Gastrocnemius medialis (tissue), 4 donors: ENCODE measurements at regions not wholly inside any gene's neighbourhood (a gene's known extent, or its start where the extent isn't known, plus 50 kb on each side); places are given as distances from the start of the nearest gene placed in this dataset.

Source experiments
- ATAC-seq, 2 donors: fragments of 150-250 bp; one replicate each; pipeline ENCODE4 v1.9.1; 2016
- DNase-seq, 2 donors: peaks; one replicate each; pipeline ENCODE4 v3.0.0-alpha.2; 2019
- H3K27ac ChIP-seq, 4 donors: fragments of 200-600 bp; sonication (generic); 1 replicate in 1 of 4; 2 replicates in 3 of 4; pipeline ENCODE4 v1.5.1; 2016 to 2018; ENCODE audit warnings: mild to moderate bottlenecking in 2 of 4, moderate library complexity in 1 of 4
- H3K27me3 ChIP-seq, 3 donors: fragments of 200-600 bp; sonication (generic) in 2 of 3; 1 replicate in 1 of 3; 2 replicates in 2 of 3; pipeline versions ENCODE4 v1.5.1 to v1.6.0; 2016 to 2019; ENCODE audit warnings: mild to moderate bottlenecking in 1 of 3, moderate library complexity in 1 of 3
- H3K36me3 ChIP-seq, 2 donors: fragments of 200-600 bp; sonication (generic) in 1 of 2; one replicate each; pipeline ENCODE4 v1.5.1; 2017 to 2018
- H3K4me1 ChIP-seq, 2 donors: fragments of 200-600 bp; sonication (generic) in 1 of 2; one replicate each; pipeline ENCODE4 v1.5.1; 2016 to 2017; ENCODE audit warnings: mild to moderate bottlenecking in 2 of 2
- H3K4me3 ChIP-seq, 4 donors: fragments of 200-600 bp; sonication (generic) in 3 of 4; 1 replicate in 1 of 4; 2 replicates in 3 of 4; pipeline ENCODE4 v1.5.1; 2016 to 2019; ENCODE audit warnings: mild to moderate bottlenecking in 2 of 4
- H3K9me3 ChIP-seq, 3 donors: fragments of 200-600 bp; sonication (generic) in 2 of 3; 1 replicate in 1 of 3; 2 replicates in 2 of 3; pipeline ENCODE4 v1.5.1; 2016 to 2019
- POLR2A ChIP-seq, 2 donors: fragments of 450-650 bp; IDR thresholded peaks; one replicate each; pipeline ENCODE4 v1.6.1; 2017; ENCODE audit warnings: antibody characterized with exemption in 2 of 2, mild to moderate bottlenecking in 2 of 2, moderate library complexity in 2 of 2
- in situ Hi-C, 4 donors: fragments of 200-750 bp; cut with MboI; loops; one replicate each; pipeline versions ENCODE4 v1.15.0 to v1.8.0; 2017; ENCODE audit warnings: low sequenced_read_pairs in 4 of 4
- intact Hi-C: fragments of 100-400 bp; cut with DNase I; formaldehyde crosslinking; loops from one replicate; pipeline ENCODE4 v1.15.1; 2023; ENCODE audit warnings: low total_unique reads
- TF ChIP-seq, protein P1 (sequence below), 5 experiments: fragments of 450-650 bp in 3 of 5; fragments of 200-600 bp in 2 of 5; sonication (generic) in 2 of 5; IDR thresholded peaks in 4 of 5; conservative IDR thresholded peaks in 1 of 5; 1 replicate in 4 of 5; 2 replicates in 1 of 5; pipeline ENCODE4 v1.5.1; 2016 to 2019; ENCODE audit warnings: antibody characterized with exemption in 5 of 5, mild to moderate bottlenecking in 3 of 5, moderate library complexity in 3 of 5

DNA sequence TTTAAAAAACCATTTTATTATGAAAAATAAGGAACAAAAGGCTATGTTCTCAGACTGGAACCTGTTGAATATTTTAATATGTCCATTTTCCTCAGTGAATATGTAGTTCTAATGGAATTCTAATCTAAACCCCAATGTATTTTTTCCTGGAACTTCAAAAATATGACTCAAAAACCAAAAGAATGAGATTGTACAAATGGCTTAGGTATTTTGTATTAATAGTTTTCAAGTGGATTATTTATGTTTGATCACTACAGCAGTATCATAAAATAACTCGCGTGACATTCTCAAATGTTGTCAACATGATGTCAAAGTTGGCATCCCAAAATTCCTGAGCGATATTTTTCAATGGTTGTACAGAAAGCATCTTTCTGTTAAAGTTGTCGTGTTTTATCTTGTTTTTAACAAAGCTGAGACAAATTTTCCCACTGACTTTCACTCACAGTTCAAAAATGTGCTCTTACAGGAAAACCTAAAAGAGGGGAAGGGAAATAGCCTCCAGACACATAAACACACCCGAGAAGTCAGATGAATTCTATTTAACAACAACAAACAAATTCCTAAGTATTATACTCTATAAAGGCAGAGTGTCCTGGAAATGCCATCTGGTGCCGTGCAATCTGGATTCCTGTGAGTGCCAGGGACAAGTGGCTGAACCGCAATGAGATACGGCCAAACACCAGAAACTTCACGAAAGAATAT is 68.1 kb upstream of the TAS2R1 start:
- intact Hi-C loops (no loop called here), in situ Hi-C loops (no loop called here)
- Histone ChIP-seq H3K4me1 (no peaks in the 10 kb centered on the region), H3K27ac (no peak overlapping the region), H3K4me3 (no peak overlapping the region), H3K9me3 (no peaks in the 10 kb centered on the region), H3K36me3 (no peaks in the 10 kb centered on the region), H3K27me3 (no peaks in the 10 kb centered on the region)
- TF ChIP-seq, protein P1, sequence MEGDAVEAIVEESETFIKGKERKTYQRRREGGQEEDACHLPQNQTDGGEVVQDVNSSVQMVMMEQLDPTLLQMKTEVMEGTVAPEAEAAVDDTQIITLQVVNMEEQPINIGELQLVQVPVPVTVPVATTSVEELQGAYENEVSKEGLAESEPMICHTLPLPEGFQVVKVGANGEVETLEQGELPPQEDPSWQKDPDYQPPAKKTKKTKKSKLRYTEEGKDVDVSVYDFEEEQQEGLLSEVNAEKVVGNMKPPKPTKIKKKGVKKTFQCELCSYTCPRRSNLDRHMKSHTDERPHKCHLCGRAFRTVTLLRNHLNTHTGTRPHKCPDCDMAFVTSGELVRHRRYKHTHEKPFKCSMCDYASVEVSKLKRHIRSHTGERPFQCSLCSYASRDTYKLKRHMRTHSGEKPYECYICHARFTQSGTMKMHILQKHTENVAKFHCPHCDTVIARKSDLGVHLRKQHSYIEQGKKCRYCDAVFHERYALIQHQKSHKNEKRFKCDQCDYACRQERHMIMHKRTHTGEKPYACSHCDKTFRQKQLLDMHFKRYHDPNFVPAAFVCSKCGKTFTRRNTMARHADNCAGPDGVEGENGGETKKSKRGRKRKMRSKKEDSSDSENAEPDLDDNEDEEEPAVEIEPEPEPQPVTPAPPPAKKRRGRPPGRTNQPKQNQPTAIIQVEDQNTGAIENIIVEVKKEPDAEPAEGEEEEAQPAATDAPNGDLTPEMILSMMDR (IDR thresholded peaks at IDR 0.05 in 4 of 5, conservative IDR thresholded peaks at IDR 0.05 in 1 of 5) = no peak
- TF ChIP-seq POLR2A (IDR thresholded peaks at IDR 0.05) = no peak
- ATAC-seq (no peak), DNase-seq (no peak)

DNA sequence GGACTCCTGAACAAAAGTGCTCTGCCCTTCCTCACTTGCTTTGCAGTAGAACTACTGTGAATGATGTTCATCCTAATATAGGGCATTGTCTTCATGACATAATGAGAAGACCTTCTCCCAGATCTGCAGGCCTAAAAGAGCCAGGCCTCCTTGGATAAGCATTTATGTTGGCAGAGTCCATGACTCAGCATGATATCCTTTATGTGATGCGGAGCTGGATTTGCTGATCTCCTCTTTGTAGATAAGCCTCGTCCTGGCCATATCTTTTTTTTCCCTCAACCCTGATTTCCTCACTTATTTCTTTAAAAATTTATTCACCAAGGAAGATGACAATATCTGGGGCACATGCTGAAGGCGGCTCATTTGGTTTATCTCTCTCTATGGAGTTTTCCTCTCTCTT is 62.4 kb upstream of the TAS2R1 start:
- no peaks in the 10 kb centered on the region for H3K9me3 ChIP-seq
- DNase-seq = no peak
- no peaks in the 10 kb centered on the region for H3K27me3 ChIP-seq
- intact Hi-C loops = no loop called here
- no peak for ATAC-seq
- in situ Hi-C loops = no loop called here
- H3K36me3 ChIP-seq = no peaks in the 10 kb centered on the region
- H3K4me1 ChIP-seq = no peaks in the 10 kb centered on the region
- H3K4me3 ChIP-seq = no peak overlapping the region
- no peak overlapping the region for H3K27ac ChIP-seq
- no peak for TF ChIP-seq POLR2A (IDR thresholded peaks at IDR 0.05)
- TF ChIP-seq, protein P1 (IDR thresholded peaks at IDR 0.05 in 4 of 5, conservative IDR thresholded peaks at IDR 0.05 in 1 of 5) = no peak

DNA sequence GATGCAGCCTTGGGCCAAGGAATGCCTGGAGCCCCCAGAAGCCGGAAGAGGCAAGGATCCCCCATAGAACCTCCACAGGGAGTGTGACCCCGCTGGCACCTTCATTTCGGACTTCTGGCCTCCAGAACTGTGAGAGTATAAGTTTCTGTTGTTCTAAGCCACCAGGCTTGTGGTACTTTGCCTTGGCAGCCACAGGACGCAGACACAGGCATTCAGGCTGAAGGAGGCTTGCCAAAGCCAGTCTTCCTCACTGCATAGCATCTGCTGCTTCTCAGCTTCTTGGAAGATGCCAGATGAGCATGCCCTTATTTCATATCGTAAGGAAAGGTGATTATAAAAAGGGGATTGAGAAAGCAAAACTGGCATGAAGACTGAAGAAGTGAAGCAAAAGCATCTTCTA is 61.1 kb upstream of the TAS2R1 start:
- intact Hi-C loops (no loop called here), in situ Hi-C loops (no loop called here)
- ATAC-seq (no peak), DNase-seq (no peak)
- H3K9me3 ChIP-seq = no peaks in the 10 kb centered on the region
- TF ChIP-seq, protein P1 (IDR thresholded peaks at IDR 0.05 in 4 of 5, conservative IDR thresholded peaks at IDR 0.05 in 1 of 5) = no peak
- TF ChIP-seq POLR2A (IDR thresholded peaks at IDR 0.05) = no peak
- no peaks in the 10 kb centered on the region for H3K4me1 ChIP-seq
- no peak overlapping the region for H3K4me3 ChIP-seq
- no peaks in the 10 kb centered on the region for H3K27me3 ChIP-seq
- H3K36me3 ChIP-seq = no peaks in the 10 kb centered on the region
- H3K27ac ChIP-seq = no peak overlapping the region

DNA sequence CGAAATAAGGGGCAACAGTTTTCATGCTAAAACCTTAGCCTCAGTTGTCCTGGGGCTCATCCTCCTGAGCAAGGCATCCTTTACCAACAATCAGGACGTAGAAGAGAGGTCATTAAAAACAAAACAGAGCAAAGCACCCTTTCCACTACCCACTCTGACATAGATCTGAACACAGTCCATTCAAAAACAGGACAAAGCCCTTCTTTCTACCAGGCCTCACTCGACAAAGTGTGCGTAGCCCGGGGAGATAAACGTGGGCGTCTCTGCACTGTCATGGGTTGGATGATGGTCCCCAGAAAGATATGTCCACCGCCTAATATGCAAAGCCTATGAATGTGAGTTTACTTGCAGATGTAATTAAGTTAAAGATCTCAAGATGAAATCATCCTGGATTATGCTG is 60.6 kb upstream of the TAS2R1 start:
- H3K4me1 ChIP-seq = no peaks in the 10 kb centered on the region
- in situ Hi-C loops (no loop called here), intact Hi-C loops (no loop called here)
- no peak overlapping the region for H3K27ac ChIP-seq
- H3K9me3 ChIP-seq = no peaks in the 10 kb centered on the region
- DNase-seq (no peak), ATAC-seq (no peak)
- H3K36me3 ChIP-seq = no peaks in the 10 kb centered on the region
- no peaks in the 10 kb centered on the region for H3K27me3 ChIP-seq
- no peak overlapping the region for H3K4me3 ChIP-seq
- no peak for TF ChIP-seq POLR2A (IDR thresholded peaks at IDR 0.05)
- TF ChIP-seq, protein P1 (IDR thresholded peaks at IDR 0.05 in 4 of 5, conservative IDR thresholded peaks at IDR 0.05 in 1 of 5) = no peak

DNA sequence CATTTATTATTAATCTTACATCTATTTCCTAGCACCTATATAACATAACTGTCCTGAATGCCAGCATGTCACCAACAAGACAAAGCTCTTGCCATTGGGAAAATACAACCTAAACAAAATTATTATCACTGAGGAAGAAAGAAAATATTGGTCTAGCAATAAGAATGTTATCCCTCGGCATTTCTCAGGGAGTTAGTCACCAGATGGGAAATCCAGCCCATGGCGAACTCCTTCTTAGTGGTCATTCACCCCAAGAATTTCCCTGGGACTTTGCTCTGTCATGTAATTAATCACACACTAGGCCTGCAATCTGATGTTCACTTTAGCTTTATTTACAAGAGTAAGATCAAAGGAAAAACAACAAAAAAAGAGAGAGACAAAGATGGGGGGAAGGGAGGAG is 56.1 kb upstream of the TAS2R1 start:
- no peak for TF ChIP-seq POLR2A (IDR thresholded peaks at IDR 0.05)
- TF ChIP-seq, protein P1 (IDR thresholded peaks at IDR 0.05 in 4 of 5, conservative IDR thresholded peaks at IDR 0.05 in 1 of 5) = no peak
- in situ Hi-C loops = no loop called here
- Histone ChIP-seq H3K27me3 (no peaks in the 10 kb centered on the region), H3K27ac (no peak overlapping the region), H3K4me3 (no peak overlapping the region), H3K4me1 (no peaks in the 10 kb centered on the region), H3K36me3 (no peaks in the 10 kb centered on the region), H3K9me3 (no peaks in the 10 kb centered on the region)
- no peak for ATAC-seq
- no peak for DNase-seq
- intact Hi-C loops = no loop called here
